GM19025 (cell line): ENCODE measurements at regions not wholly inside any gene's neighbourhood (a gene's known extent, or its start where the extent isn't known, plus 50 kb on each side); places are given as distances from the start of the nearest gene placed in this dataset.

Experiments used
- ATAC-seq: cut with Tn5 transposase; IDR thresholded peaks from one replicate; pipeline ENCODE4 v1.9.1; 2021; ENCODE audit warnings: mild to moderate bottlenecking, low read depth, moderate library complexity; ENCODE audit not compliant: unreplicated experiment

DNA sequence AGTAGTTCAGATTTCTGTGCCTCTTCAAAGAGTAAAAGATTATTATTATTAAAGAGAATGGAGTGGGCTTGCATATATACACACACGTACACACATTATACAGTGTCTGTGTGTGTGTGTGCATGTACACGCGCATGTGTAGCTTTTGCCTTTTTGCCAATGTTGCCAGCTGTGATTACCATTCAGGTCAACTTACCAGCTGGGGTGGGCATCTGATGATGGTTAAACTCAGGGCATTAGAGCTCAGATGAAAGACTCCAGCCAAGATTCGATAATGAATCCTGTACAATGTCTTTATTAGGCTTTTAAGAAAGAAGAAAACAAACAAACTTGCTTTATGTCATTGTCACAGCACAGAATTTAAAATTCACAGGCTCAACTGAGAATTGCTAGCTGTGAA lies 296.5 kb upstream of the DMAC1 start:
- no peak for ATAC-seq

GRCh38 chr9:8095672-8096086 lies 296.1 kb upstream of the DMAC1 start:
- no peak for ATAC-seq

GRCh38 chr9:8088477-8088876 lies 288.9 kb upstream of the DMAC1 start:
- no peak for ATAC-seq

DNA sequence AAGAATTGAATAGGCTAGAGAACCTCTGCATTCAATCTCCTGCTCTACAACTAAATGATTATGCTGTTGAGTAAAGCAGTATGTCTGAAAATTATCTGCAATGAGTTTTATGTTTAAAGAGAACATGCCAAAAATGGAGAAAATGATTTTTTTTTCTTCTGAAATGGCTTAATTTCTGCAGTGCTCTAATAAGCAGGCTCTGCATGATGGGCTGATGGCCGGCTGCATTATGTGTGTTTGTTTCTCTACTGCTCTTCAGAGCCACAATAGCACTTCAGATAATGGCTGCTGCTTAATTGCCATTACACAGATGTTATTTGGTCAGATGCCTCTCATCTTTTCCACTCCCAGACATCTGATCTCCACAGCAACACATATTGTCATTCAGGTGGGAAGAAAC lies 286.4 kb upstream of the DMAC1 start:
- ATAC-seq = no peak

GRCh38 chr9:8078641-8079140 lies 279.1 kb upstream of the DMAC1 start:
- ATAC-seq = no peak

GRCh38 chr9:8074713-8075286 lies 275.2 kb upstream of the DMAC1 start:
- ATAC-seq = no peak

GRCh38 chr9:8071445-8071798 lies 271.8 kb upstream of the DMAC1 start:
- no peak for ATAC-seq

DNA sequence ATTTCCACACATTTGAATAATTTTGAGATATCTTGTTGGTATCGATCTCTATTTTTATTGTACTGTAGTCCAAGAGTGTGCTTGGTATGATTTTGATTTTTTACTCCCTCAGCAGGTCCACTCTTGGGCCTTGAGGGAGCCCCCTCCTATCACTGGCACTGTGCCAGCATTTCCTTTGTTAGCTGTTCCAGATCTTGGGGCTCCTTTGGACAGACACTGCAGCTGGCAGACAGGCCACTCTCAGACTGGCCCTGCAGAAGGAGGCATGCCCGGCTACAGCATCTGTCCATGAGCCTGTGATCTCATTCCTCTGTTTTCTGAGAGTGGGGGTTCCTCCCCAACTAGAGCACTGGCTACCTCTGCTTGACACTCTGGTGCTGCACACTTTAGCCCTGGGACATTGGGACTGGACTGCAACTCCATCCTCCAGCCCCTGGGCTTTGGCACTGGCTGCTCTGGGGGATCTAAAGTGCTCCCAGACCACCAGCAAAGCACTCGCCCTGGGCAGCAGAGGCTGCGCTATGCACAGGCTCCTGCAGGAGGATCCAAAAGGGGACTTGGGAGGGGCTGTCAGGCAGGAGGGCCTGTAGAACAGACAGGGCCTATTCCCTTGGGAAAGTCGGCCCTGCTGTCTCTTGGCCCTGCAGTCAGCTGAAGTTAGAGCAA lies 271.3 kb upstream of the DMAC1 start:
- ATAC-seq = no peak

DNA sequence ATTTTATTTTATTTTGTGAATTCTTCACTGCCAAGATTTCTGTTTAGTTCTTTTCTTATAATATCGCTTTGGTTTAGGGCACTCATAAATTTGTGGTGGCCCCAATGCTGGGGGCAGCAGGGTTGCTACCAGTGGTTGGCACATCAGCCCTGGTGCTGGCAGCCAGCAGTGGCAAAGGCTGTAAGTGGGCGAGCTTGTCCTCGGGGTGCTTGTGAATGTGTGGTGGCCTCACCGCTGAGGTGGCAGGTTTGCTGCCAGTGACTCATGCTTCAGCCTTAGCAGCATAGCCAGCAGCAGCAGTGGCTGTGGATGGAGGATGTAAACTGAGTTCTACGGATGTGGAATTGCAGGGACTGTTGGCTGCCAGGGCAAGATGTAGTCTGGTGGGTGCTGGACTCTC lies 262.9 kb upstream of the DMAC1 start:
- no peak for ATAC-seq

GRCh38 chr9:8053501-8053900 lies 253.9 kb upstream of the DMAC1 start:
- ATAC-seq = no peak

- ATAC-seq = no peak
These were observed 253.4 kb upstream of the DMAC1 start for GRCh38 chr9:8052991-8053390.

GRCh38 chr9:8037745-8038144 lies 238.2 kb upstream of the DMAC1 start:
- no peak for ATAC-seq

GRCh38 chr9:8036914-8037524 lies 237.4 kb upstream of the DMAC1 start:
- no peak for ATAC-seq

DNA sequence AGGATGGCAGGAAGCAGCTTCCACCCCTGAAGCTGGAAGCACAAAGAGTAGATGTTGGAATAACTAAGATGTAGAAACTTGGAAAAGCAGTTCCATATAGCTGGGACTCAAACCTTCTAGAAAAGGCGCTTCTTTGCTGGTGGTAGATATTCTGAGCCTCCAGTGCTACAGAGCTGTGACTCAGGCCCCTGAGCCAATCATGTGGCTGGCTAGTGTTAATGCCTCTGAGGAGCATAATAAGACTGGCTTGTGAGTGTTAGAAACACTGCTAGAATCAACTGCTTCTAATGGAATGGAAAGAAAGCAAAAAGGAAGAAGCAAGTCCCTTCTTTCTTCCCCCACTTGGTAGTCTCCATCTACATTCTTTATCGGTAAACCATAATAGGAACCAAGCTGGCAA lies 234.2 kb upstream of the DMAC1 start:
- no peak for ATAC-seq

GRCh38 chr9:8030095-8030494 lies 230.5 kb upstream of the DMAC1 start:
- no peak for ATAC-seq

DNA sequence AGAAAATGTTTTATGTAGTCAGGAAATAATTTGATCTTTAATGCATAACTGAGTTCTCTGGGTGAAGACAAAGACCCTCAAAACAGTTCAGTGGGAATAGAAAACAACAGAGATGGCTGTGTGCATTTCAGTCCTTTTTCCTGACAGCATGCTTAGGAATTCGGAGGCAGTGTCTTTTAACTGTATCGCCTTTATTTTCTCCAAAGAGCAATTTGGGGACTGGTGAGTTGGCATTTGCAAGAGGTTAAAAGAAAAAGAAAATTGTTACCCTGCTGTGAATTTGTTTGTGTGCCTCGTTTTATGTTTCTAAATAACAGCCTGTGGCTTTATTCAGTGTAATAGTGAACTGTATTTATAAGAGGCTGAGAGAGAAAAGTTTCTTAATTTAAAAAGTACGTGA lies 227.8 kb upstream of the DMAC1 start:
- no peak for ATAC-seq

GRCh38 chr9:8025551-8025950 lies 226.0 kb upstream of the DMAC1 start:
- no peak for ATAC-seq

DNA sequence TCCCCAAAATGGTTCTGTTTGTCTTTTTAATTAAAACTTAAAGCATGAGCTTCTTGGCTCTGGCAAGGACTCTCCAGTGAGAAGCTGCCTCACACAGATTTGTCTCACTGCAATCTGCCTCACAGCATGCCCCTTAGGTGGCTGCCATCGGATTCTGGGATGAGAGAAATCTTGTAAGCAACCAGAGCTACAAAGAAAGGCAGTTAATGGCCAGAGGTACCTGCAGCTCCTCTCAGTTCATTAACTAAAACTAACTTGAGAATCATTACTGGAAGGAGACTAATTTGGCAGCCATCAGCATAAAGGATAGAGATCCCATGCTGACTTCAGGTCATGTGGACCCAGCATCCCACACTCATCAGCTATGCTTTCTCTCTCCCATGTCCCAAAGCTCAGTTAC lies 220.6 kb upstream of the DMAC1 start:
- ATAC-seq = no peak

DNA sequence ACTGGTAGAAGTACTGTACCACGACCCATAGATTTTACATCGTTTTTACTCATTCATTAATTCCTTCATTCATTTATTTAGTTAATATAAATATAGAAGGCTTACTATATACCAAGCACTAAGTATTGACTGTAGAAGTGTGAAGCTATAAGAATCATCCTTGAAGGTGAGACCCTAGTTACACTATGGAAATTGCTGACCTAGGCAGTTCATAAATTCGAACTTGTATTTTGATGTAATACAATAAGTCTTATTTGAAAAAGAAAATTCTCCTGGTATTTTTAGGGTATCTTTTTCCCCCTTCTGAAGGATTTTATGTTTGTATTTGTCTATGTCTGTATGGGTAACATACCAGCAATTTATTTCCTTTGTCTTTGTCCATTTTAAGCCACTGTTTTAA lies 220.1 kb upstream of the DMAC1 start:
- no peak for ATAC-seq

DNA sequence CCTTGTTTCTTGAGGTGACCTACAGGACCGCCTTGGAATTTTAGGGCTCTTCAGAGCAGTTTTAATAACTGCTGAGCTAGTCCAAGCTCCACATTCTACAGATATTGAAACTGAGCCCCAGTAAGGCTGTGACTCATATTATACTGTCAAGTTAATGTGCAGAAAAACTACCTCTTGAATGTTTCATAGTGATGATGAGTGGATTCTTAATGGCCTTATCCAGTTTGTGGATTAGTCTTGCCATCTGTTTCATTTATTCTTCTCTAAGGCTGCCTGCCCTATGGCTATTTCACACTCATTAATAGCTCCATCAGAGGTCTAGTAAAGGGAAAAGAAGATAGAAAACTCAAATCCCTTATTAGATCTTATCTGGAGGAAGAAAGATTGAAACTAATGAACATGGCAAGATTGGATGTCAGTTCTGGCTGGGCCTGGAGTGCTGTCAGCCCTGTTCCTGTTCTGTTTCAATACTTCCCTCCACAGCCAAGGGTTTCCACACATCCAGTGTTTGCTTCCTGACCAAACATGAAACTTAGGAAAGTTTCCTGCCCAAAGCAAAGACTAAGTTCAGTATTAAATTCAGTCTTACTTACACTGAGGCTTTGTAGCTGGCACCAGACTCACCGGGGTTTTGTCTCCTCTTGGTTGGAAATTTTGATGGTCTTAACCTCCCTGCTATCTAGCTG lies 215.6 kb upstream of the DMAC1 start:
- no peak for ATAC-seq

DNA sequence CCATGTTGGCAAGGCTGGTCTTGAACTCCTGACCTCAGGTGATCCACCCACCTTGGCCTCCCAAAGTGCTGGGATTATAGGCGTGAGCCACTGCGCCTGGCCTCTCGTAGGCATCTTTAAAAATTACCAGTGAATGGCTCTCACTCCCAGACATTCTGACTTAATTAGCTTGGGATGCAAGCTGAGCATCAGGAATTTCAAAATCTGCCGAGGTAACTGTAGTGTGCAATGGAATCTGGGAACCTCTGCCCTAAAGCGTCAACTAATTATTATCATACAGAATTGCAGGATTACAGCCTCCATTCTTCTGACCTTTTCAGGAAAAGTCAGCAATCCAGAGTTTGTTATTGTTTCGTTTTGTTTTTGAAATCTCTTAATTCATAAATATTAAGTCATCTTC lies 213.4 kb upstream of the DMAC1 start:
- no peak for ATAC-seq

GRCh38 chr9:8011974-8012373 lies 212.4 kb upstream of the DMAC1 start:
- no peak for ATAC-seq
